ENCODE measurements at regions not wholly inside any gene's neighbourhood (a gene's known extent, or its start where the extent isn't known, plus 50 kb on each side); places are given as distances from the start of the nearest gene placed in this dataset.
A peak's percentile ranks its signal among the peaks of the same experiment; 100 is the strongest.

DNA sequence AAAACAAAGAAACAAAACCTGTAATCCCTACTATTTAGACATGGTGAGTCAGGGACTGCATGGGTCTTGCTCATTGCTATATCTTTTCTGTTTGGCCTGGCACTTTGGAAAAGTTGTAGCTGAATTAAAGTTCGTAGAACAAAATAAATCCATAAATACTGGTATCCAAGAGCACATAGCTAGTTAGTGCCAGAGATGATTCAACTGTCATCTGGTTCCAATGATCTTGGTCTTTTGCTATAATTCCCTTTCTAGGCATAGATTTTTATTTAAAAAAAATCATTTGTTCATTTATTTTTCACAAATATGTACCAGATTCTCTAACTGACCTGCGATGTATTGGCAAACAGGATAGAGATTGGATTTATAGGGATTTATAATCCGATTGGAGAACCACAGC, 1436.1 kb upstream of the GOT2 start (continued):
- TF ChIP-seq RFX5 (IDR thresholded peaks at IDR 0.05) (no peak), ZSCAN20 (CRISPR knock-in tag; IDR thresholded peaks at IDR 0.05) (no peak), JUN (IDR thresholded peaks at IDR 0.05) (no peak)

DNA sequence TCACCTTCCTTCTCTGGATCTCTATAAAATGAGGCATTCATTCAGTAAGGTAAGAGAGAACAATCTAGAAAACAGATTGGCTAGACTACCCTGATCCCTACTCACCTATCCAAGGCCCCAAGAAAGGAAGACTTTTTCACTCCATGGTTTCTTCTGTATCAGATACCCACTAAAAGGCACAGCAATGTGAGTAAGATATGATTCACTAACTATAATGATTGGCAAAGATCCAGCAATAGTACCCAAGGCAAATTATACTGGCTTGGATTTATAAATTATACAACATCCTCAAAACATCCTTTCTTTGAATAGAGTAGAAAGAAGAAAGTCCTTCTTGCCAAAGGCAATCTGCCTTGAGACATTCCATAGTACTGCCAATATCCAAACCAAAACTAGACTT, 1432.0 kb upstream of the GOT2 start:
- TF ChIP-seq ZSCAN20 (CRISPR knock-in tag; IDR thresholded peaks at IDR 0.05) (no peak), ZC3H11A (IDR thresholded peaks at IDR 0.05) (no peak), RARB (CRISPR knock-in tag; IDR thresholded peaks at IDR 0.05) (no peak), NFE2L2 (conservative IDR thresholded peaks at IDR 0.05; ENCODE audit: low read length) (no peak), ESRRA (IDR thresholded peaks at IDR 0.05; ENCODE audit: borderline replicate concordance, low read length) (no peak)

GRCh38 chr16:60151987-60152386, 1417.9 kb upstream of the GOT2 start:
- ChIA-PET CTCF (interaction anchor here (0.5 kb wide), 1 partner anchor 19 kb away, joined by 4 read pairs; no protein-coding TSS in a partner anchor), POLR2A (no interaction called here)
- H3K27ac ChIP-seq = 0 out of 6 replicates have a peak overlapping the region, but pooled peaks of 1 of the 2 experiments have one; percentile 27
- DNase-seq (ENCODE audit: low read depth in 1 of 2, low spot score in 1 of 2) (peak; percentile 7 to 67), FAIRE-seq (no peak), ATAC-seq (peak; percentile 47 to 80)
- peaks cover 4% of the 10 kb centered on the region; the same call in 2 of the 3 replicates for H3K4me1 ChIP-seq
- TF ChIP-seq FOSL2 (IDR thresholded peaks at IDR 0.05) (peak; percentile 65), FOSL2 (CRISPR knock-in tag; IDR thresholded peaks at IDR 0.05) (peak; percentile 65), BHLHE40 (IDR thresholded peaks at IDR 0.05; ENCODE audit: low read depth, low read length) (no peak), JUNB (IDR thresholded peaks at IDR 0.05) (peak; percentile 79), RAD21 (conservative IDR thresholded peaks at IDR 0.05 in 1 of 2, IDR thresholded peaks at IDR 0.05 in 1 of 2) (no peak), CEBPB (IDR thresholded peaks at IDR 0.05) (peak; percentile 72)
- TF ChIP-seq, protein P1, sequence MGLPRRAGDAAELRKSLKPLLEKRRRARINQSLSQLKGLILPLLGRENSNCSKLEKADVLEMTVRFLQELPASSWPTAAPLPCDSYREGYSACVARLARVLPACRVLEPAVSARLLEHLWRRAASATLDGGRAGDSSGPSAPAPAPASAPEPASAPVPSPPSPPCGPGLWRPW (IDR thresholded peaks at IDR 0.05) = peak; percentile 46; the same call in 1 of the 2 replicates
- H3K9me3 ChIP-seq = peaks cover 20% of the 10 kb centered on the region; the same call in 2 of the 3 replicates
- 14% methylated on average over 3 of the region's 3 CpGs for WGBS (ENCODE audit: missing lambda C conversion rate)
- H3K4me2 ChIP-seq = peak overlapping the region; percentile 32; the same call in 1 of the 3 replicates
- H3K4me3 ChIP-seq = no peak overlapping the region

More for the DNA sequence above, 1432.0 kb upstream of the GOT2 start:
- H3K4me3 ChIP-seq = no peak overlapping the region
- ChIA-PET CTCF (no interaction called here), POLR2A (no interaction called here)
- no peak overlapping the region for H3K27ac ChIP-seq
- no peak overlapping the region for H3K4me2 ChIP-seq
- no peaks in the 10 kb centered on the region for H3K9me3 ChIP-seq
- ATAC-seq (no peak), FAIRE-seq (no peak), DNase-seq (ENCODE audit: low read depth in 1 of 2, low spot score in 1 of 2) (no peak)
- no peaks in the 10 kb centered on the region for H3K4me1 ChIP-seq

GRCh38 chr16:60150907-60151306, 1416.8 kb upstream of the GOT2 start:
- Histone ChIP-seq H3K4me1 (peaks cover 4% of the 10 kb centered on the region; the same call in 2 of the 3 replicates), H3K4me2 (no peak overlapping the region), H3K27ac (no peak overlapping the region), H3K9me3 (peaks cover 21% of the 10 kb centered on the region; the same call in 2 of the 3 replicates), H3K4me3 (no peak overlapping the region)
- FAIRE-seq (no peak), ATAC-seq (no peak), DNase-seq (ENCODE audit: low read depth in 1 of 2, low spot score in 1 of 2) (no peak)
- TF ChIP-seq BHLHE40 (IDR thresholded peaks at IDR 0.05; ENCODE audit: low read depth, low read length) (no peak), MAFK (IDR thresholded peaks at IDR 0.05; ENCODE audit: partially characterized antibody) (peak; percentile 53)
- WGBS (ENCODE audit: missing lambda C conversion rate) = 57% methylated on average over 3 of the region's 3 CpGs
- ChIA-PET POLR2A (no interaction called here), CTCF (no interaction called here)

GRCh38 chr16:60143348-60143705, 1409.2 kb upstream of the GOT2 start:
- ChIA-PET POLR2A (no interaction called here), CTCF (no interaction called here)
- peak; percentile 63 for FAIRE-seq
- TF ChIP-seq CHD4 (IDR thresholded peaks at IDR 0.05; ENCODE audit: borderline replicate concordance) (no peak), TP53 (CRISPR knock-in tag; IDR thresholded peaks at IDR 0.05) (no peak), KDM5A (IDR thresholded peaks at IDR 0.05) (no peak), GATA3 (IDR thresholded peaks at IDR 0.05; ENCODE audit: borderline replicate concordance) (no peak), CBX8 (IDR thresholded peaks at IDR 0.05) (no peak), REST (IDR thresholded peaks at IDR 0.05) (no peak), CHD2 (IDR thresholded peaks at IDR 0.05; ENCODE audit: low read length, partially characterized antibody) (no peak), HDAC2 (IDR thresholded peaks at IDR 0.05) (no peak), SREBF2 (IDR thresholded peaks at IDR 0.05) (no peak), SMC3 (IDR thresholded peaks at IDR 0.05) (no peak)
- TF ChIP-seq, protein P2, sequence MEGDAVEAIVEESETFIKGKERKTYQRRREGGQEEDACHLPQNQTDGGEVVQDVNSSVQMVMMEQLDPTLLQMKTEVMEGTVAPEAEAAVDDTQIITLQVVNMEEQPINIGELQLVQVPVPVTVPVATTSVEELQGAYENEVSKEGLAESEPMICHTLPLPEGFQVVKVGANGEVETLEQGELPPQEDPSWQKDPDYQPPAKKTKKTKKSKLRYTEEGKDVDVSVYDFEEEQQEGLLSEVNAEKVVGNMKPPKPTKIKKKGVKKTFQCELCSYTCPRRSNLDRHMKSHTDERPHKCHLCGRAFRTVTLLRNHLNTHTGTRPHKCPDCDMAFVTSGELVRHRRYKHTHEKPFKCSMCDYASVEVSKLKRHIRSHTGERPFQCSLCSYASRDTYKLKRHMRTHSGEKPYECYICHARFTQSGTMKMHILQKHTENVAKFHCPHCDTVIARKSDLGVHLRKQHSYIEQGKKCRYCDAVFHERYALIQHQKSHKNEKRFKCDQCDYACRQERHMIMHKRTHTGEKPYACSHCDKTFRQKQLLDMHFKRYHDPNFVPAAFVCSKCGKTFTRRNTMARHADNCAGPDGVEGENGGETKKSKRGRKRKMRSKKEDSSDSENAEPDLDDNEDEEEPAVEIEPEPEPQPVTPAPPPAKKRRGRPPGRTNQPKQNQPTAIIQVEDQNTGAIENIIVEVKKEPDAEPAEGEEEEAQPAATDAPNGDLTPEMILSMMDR (IDR thresholded peaks at IDR 0.05) = no peak
- TF ChIP-seq, protein P3, sequence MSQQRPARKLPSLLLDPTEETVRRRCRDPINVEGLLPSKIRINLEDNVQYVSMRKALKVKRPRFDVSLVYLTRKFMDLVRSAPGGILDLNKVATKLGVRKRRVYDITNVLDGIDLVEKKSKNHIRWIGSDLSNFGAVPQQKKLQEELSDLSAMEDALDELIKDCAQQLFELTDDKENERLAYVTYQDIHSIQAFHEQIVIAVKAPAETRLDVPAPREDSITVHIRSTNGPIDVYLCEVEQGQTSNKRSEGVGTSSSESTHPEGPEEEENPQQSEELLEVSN (IDR thresholded peaks at IDR 0.05; ENCODE audit: borderline replicate concordance, low read depth) = no peak

More at GRCh38 chr16:60143348-60143705, 1409.2 kb upstream of the GOT2 start:
- DNase-seq (ENCODE audit: low read depth in 1 of 2, low spot score in 1 of 2) (no peak), ATAC-seq (no peak)
- no peak overlapping the region for H3K4me3 ChIP-seq
- peaks cover 4% of the 10 kb centered on the region; the same call in 1 of the 3 replicates for H3K4me1 ChIP-seq
- 42% methylated on average over 1 of the region's 1 CpG for WGBS (ENCODE audit: missing lambda C conversion rate)
- H3K9me3 ChIP-seq = peaks cover 15% of the 10 kb centered on the region; the same call in 2 of the 3 replicates
- no peak overlapping the region for H3K4me2 ChIP-seq
- H3K27ac ChIP-seq = no peak overlapping the region
